Neural cell (in vitro differentiated cells): ENCODE measurements at regions not wholly inside any gene's neighbourhood (a gene's known extent, or its start where the extent isn't known, plus 50 kb on each side); places are given as distances from the start of the nearest gene placed in this dataset.

Experiments
- H2AFZ ChIP-seq: fragments of 200-600, 300-800 bp; sonication (generic), shearing (Covaris generic); 2 replicates; pipeline ENCODE4 v1.6.0; 2014; ENCODE audit warnings: low read depth, mild to moderate bottlenecking, antibody characterized with exemption, low read length, moderate library complexity
- H3F3A ChIP-seq: fragments of 200-600 bp; shearing (Covaris generic); 2 replicates; pipeline ENCODE4 v1.6.1; 2016; ENCODE audit warnings: mild to moderate bottlenecking, moderate library complexity, mixed read lengths, antibody characterized with exemption, low read length; ENCODE audit not compliant: insufficient read depth, poor library complexity, severe bottlenecking
- H3K27ac ChIP-seq: fragments of 200-600, 300-800 bp; sonication (generic), shearing (Covaris generic); 2 replicates; pipeline ENCODE4 v1.5.1; 2014; ENCODE audit warnings: mild to moderate bottlenecking, low read length, moderate library complexity
- H3K27me3 ChIP-seq: fragments of 300-800, 200-600 bp; sonication (generic), shearing (Covaris generic); 2 replicates; pipeline ENCODE4 v1.6.0; 2014; ENCODE audit warnings: mild to moderate bottlenecking, low read depth, low read length, moderate library complexity; ENCODE audit not compliant: insufficient read depth
- H3K36me3 ChIP-seq: fragments of 300-800, 200-600 bp; sonication (generic), shearing (Covaris generic); 2 replicates; pipeline ENCODE4 v1.5.1; 2014; ENCODE audit warnings: mild to moderate bottlenecking, antibody characterized with exemption, low read length, moderate library complexity; ENCODE audit not compliant: insufficient read depth
- H3K4me2 ChIP-seq: fragments of 300-800, 200-600 bp; sonication (generic), shearing (Covaris generic); 2 replicates; pipeline ENCODE4 v1.6.0; 2014; ENCODE audit warnings: mild to moderate bottlenecking, low read length
- H3K4me3 ChIP-seq: fragments of 300-800, 200-600 bp; sonication (generic), shearing (Covaris generic); 2 replicates; pipeline ENCODE4 v1.5.1; 2014; ENCODE audit warnings: mild to moderate bottlenecking, low read length, moderate library complexity
- H3K79me2 ChIP-seq: fragments of 200-600 bp; shearing (Covaris generic); replicated peaks from 2 replicates; pipeline ENCODE4 v1.6.0; 2014; ENCODE audit warnings: mild to moderate bottlenecking, low read length, moderate library complexity; ENCODE audit not compliant: insufficient read depth
- H3K9ac ChIP-seq: fragments of 300-800, 200-600 bp; sonication (generic), shearing (Covaris generic); 2 replicates; pipeline ENCODE4 v1.6.1; 2016; ENCODE audit warnings: mild to moderate bottlenecking, low read length, mixed read lengths
- H3K9me2 ChIP-seq: fragments of 200-600 bp; shearing (Covaris generic); 2 replicates; pipeline ENCODE4 v1.6.1; 2016; ENCODE audit warnings: mild to moderate bottlenecking, low read length, mixed read lengths; ENCODE audit not compliant: insufficient read depth
- H3K9me3 ChIP-seq: fragments of 200-600, 300-800 bp; sonication (generic), shearing (Covaris generic); 2 replicates; pipeline ENCODE4 v1.6.1; 2016; ENCODE audit warnings: mild to moderate bottlenecking, mixed run types, low read length, moderate library complexity, mixed read lengths
- H4K20me1 ChIP-seq: fragments of 200-600 bp; shearing (Covaris generic); 2 replicates; pipeline ENCODE4 v1.6.1; 2016; ENCODE audit warnings: mild to moderate bottlenecking, mixed run types; ENCODE audit not compliant: insufficient read depth
- EP300 ChIP-seq: fragments of 450-650 bp; conservative IDR thresholded peaks from 2 replicates; pipeline ENCODE4 v1.6.1; 2014; ENCODE audit warnings: antibody characterized with exemption, mild to moderate bottlenecking, moderate library complexity; ENCODE audit not compliant: poor library complexity, severe bottlenecking
- EZH2 ChIP-seq: fragments of 200-600, 300-800 bp; shearing (Covaris generic), sonication (generic); IDR thresholded peaks from 2 replicates; pipeline ENCODE4 v1.6.1; 2014; ENCODE audit warnings: antibody characterized with exemption, low read length, borderline replicate concordance, mild to moderate bottlenecking; ENCODE audit not compliant: insufficient read depth, poor library complexity, severe bottlenecking
- MXI1 ChIP-seq: fragments of 450-650 bp; conservative IDR thresholded peaks from 2 replicates; pipeline ENCODE4 v1.6.1; 2014; ENCODE audit warnings: antibody characterized with exemption, mild to moderate bottlenecking; ENCODE audit not compliant: poor library complexity, severe bottlenecking
- POLR2AphosphoS5 ChIP-seq: IDR thresholded peaks from 2 replicates; pipeline ENCODE4 v1.6.1; 2012
- RAD21 ChIP-seq: fragments of 450-650 bp; conservative IDR thresholded peaks from 2 replicates; pipeline ENCODE4 v1.6.1; 2014; ENCODE audit warnings: antibody characterized with exemption, mild to moderate bottlenecking, moderate library complexity
- SMC3 ChIP-seq: fragments of 450-650 bp; conservative IDR thresholded peaks from 2 replicates; pipeline ENCODE4 v1.6.1; 2014; ENCODE audit warnings: antibody characterized with exemption, mild to moderate bottlenecking, moderate library complexity; ENCODE audit not compliant: poor library complexity
- TAF1 ChIP-seq: IDR thresholded peaks from 2 replicates; pipeline ENCODE4 v1.6.1; 2012; ENCODE audit warnings: low read depth
- TF ChIP-seq, protein P1 (sequence below): IDR thresholded peaks from 2 replicates; pipeline ENCODE4 v1.6.1; 2012; ENCODE audit warnings: borderline replicate concordance
- TF ChIP-seq, protein P2 (sequence below): fragments of 450-650 bp; IDR thresholded peaks from 2 replicates; pipeline ENCODE4 v1.5.1; 2014; ENCODE audit warnings: antibody characterized with exemption, mild to moderate bottlenecking, moderate library complexity; ENCODE audit not compliant: poor library complexity, severe bottlenecking

DNA sequence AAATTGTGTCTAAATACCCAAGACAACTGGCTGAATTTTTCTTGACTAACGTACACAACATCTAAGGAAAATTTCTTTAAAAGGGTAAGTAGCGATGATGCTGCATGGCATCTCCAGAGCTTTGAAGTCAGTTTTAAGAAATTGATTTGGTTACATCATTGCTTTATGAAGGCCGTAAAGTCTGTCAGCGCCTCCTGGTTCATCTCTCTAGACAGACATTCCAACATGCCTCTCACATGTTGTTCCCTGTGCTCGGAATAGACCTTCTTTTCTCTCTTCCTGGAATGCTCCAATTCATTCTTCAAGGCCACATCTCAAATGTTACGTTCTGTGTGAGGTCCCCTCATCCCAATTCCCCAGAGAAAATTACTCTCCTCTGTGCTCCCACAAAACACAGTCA lies 108.7 kb upstream of the SSBP2 start:
- no peaks in the 10 kb centered on the region for H3K9me3 ChIP-seq
- H3K9me2 ChIP-seq = no peaks in the 10 kb centered on the region
- H3F3A ChIP-seq = no peaks in the 10 kb centered on the region
- H3K79me2 ChIP-seq = no peaks in the 10 kb centered on the region
- H4K20me1 ChIP-seq = no peaks in the 10 kb centered on the region
- H3K9ac ChIP-seq = no peak overlapping the region
- H3K27ac ChIP-seq = no peak overlapping the region
- no peak for TF ChIP-seq EZH2
- no peak for TF ChIP-seq EP300
- TF ChIP-seq, protein P1, sequence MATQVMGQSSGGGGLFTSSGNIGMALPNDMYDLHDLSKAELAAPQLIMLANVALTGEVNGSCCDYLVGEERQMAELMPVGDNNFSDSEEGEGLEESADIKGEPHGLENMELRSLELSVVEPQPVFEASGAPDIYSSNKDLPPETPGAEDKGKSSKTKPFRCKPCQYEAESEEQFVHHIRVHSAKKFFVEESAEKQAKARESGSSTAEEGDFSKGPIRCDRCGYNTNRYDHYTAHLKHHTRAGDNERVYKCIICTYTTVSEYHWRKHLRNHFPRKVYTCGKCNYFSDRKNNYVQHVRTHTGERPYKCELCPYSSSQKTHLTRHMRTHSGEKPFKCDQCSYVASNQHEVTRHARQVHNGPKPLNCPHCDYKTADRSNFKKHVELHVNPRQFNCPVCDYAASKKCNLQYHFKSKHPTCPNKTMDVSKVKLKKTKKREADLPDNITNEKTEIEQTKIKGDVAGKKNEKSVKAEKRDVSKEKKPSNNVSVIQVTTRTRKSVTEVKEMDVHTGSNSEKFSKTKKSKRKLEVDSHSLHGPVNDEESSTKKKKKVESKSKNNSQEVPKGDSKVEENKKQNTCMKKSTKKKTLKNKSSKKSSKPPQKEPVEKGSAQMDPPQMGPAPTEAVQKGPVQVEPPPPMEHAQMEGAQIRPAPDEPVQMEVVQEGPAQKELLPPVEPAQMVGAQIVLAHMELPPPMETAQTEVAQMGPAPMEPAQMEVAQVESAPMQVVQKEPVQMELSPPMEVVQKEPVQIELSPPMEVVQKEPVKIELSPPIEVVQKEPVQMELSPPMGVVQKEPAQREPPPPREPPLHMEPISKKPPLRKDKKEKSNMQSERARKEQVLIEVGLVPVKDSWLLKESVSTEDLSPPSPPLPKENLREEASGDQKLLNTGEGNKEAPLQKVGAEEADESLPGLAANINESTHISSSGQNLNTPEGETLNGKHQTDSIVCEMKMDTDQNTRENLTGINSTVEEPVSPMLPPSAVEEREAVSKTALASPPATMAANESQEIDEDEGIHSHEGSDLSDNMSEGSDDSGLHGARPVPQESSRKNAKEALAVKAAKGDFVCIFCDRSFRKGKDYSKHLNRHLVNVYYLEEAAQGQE = no peak
- no peak for TF ChIP-seq POLR2AphosphoS5
- no peak for TF ChIP-seq TAF1
- TF ChIP-seq MXI1 = no peak
- TF ChIP-seq SMC3 = no peak
- TF ChIP-seq, protein P2, sequence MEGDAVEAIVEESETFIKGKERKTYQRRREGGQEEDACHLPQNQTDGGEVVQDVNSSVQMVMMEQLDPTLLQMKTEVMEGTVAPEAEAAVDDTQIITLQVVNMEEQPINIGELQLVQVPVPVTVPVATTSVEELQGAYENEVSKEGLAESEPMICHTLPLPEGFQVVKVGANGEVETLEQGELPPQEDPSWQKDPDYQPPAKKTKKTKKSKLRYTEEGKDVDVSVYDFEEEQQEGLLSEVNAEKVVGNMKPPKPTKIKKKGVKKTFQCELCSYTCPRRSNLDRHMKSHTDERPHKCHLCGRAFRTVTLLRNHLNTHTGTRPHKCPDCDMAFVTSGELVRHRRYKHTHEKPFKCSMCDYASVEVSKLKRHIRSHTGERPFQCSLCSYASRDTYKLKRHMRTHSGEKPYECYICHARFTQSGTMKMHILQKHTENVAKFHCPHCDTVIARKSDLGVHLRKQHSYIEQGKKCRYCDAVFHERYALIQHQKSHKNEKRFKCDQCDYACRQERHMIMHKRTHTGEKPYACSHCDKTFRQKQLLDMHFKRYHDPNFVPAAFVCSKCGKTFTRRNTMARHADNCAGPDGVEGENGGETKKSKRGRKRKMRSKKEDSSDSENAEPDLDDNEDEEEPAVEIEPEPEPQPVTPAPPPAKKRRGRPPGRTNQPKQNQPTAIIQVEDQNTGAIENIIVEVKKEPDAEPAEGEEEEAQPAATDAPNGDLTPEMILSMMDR = no peak
- no peak for TF ChIP-seq RAD21
- H3K4me2 ChIP-seq = no peak overlapping the region
- H3K4me3 ChIP-seq = no peak overlapping the region
- no peaks in the 10 kb centered on the region for H3K36me3 ChIP-seq
- H2AFZ ChIP-seq = no peak overlapping the region
- no peaks in the 10 kb centered on the region for H3K27me3 ChIP-seq

DNA sequence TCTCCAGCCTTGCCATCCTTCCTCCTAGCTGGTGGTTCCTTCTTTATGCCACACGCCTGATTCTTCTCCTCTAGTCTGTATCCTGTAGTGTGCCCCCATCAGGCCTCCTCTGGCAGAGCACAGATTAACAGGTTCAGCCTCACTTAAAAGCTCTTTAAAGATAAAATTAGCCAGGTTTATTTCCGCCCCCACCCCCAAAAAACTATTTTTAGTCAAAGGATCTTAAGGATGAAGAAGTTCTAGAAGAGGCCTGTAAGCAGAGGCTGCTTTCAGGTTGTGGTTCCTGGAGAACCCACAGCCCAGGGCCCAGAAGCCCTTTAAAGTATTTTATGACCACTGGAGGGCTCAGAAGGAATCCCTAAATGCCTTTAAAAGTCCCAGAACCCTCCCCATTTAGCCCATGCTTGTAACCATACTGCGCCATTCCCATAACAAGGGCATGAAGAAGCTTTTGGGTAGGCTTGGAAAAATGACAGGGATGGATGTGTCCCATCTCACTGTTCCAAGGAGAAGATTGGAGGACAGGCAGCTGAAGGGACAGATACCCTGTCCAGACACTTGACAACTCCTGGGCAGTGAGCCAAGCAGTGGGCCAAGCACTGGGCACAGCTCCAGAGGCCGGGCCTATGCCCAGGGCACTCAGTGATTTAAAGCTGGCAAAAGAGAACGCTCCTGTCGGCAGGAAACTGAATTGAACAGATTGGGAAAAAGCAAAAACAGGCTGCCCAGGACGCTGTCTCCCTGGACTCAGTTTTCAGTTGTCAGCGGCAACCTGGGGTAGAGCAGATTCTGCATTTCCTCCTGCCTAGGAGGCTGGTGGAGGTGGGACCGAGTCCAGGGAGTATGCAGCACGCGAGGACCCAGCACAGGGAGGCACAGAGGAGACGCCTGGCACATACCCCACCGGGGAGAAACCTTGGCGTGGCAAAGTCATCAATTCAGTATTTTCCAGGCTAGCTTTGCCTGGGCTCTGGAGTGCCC lies 106.3 kb upstream of the SSBP2 start:
- H3K27me3 ChIP-seq = no peaks in the 10 kb centered on the region
- no peak overlapping the region for H2AFZ ChIP-seq
- TF ChIP-seq EZH2 (no peak), RAD21 (no peak), MXI1 (no peak), SMC3 (no peak), POLR2AphosphoS5 (no peak), TAF1 (no peak)
- TF ChIP-seq, protein P2 = no peak
- TF ChIP-seq, protein P1 = no peak
- no peak overlapping the region for H3K9ac ChIP-seq
- no peaks in the 10 kb centered on the region for H3K9me2 ChIP-seq
- H3F3A ChIP-seq = peaks cover 8% of the 10 kb centered on the region
- no peak overlapping the region for H3K4me3 ChIP-seq
- no peak overlapping the region for H3K4me2 ChIP-seq
- H3K9me3 ChIP-seq = no peaks in the 10 kb centered on the region
- no peak overlapping the region for H3K27ac ChIP-seq
- no peaks in the 10 kb centered on the region for H3K79me2 ChIP-seq
- no peaks in the 10 kb centered on the region for H3K36me3 ChIP-seq
- no peaks in the 10 kb centered on the region for H4K20me1 ChIP-seq
